ENCODE measurements at regions not wholly inside any gene's neighbourhood (a gene's known extent, or its start where the extent isn't known, plus 50 kb on each side); places are given as distances from the start of the nearest gene placed in this dataset.

DNA sequence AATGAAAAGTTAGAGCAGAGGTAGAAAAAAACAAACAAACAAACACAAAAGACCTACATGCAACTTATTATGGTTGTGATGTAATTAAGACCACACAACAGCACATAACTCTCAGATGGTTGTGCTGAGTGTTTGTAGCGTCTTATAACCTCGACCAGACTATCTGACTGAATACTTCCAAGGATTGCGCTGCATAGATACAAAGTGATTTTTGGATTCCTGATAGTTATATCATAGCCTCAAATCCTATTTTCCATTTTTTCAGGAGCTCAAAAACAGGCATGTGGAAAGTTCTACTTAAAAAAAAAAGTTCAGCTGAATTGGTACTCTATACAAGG is 236.1 kb downstream of the SPRY1 start:
- no peaks in the 10 kb centered on the region for H4K20me1 ChIP-seq (ENCODE audit: insufficient read depth, low read length)
- no peak overlapping the region for H3K4me2 ChIP-seq (ENCODE audit: low read length)
- no peaks in the 10 kb centered on the region for H3F3A ChIP-seq (ENCODE audit: insufficient read depth, low read length)
- H3K4me1 ChIP-seq (ENCODE audit: insufficient read depth, low read length, severe bottlenecking), result no peaks in the 10 kb centered on the region
- H3K9me3 ChIP-seq (ENCODE audit: low read length), result no peaks in the 10 kb centered on the region
- no peak overlapping the region for H3K9ac ChIP-seq (ENCODE audit: low read length)
- no peaks in the 10 kb centered on the region for H3K9me2 ChIP-seq (ENCODE audit: low read depth, low read length)
- TF ChIP-seq EZH2 (IDR thresholded peaks at IDR 0.05; ENCODE audit: borderline replicate concordance, low read length), result no peak
- TF ChIP-seq, protein P1, sequence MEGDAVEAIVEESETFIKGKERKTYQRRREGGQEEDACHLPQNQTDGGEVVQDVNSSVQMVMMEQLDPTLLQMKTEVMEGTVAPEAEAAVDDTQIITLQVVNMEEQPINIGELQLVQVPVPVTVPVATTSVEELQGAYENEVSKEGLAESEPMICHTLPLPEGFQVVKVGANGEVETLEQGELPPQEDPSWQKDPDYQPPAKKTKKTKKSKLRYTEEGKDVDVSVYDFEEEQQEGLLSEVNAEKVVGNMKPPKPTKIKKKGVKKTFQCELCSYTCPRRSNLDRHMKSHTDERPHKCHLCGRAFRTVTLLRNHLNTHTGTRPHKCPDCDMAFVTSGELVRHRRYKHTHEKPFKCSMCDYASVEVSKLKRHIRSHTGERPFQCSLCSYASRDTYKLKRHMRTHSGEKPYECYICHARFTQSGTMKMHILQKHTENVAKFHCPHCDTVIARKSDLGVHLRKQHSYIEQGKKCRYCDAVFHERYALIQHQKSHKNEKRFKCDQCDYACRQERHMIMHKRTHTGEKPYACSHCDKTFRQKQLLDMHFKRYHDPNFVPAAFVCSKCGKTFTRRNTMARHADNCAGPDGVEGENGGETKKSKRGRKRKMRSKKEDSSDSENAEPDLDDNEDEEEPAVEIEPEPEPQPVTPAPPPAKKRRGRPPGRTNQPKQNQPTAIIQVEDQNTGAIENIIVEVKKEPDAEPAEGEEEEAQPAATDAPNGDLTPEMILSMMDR (IDR thresholded peaks at IDR 0.05; ENCODE audit: low read length), result no peak
- H3K79me2 ChIP-seq (ENCODE audit: insufficient read depth, low read length), result no peaks in the 10 kb centered on the region
- no peaks in the 10 kb centered on the region for H3K36me3 ChIP-seq (ENCODE audit: insufficient read depth, low read length)
- H3K4me3 ChIP-seq (ENCODE audit: low read depth, low read length, poor library complexity, severe bottlenecking), result no peak overlapping the region
- no peak overlapping the region for H3K27ac ChIP-seq (ENCODE audit: low read depth, low read length, poor library complexity, severe bottlenecking)
- H3K27me3 ChIP-seq (ENCODE audit: insufficient read depth, low read length), result no peaks in the 10 kb centered on the region
- H2AFZ ChIP-seq (ENCODE audit: low read length), result no peak overlapping the region

DNA sequence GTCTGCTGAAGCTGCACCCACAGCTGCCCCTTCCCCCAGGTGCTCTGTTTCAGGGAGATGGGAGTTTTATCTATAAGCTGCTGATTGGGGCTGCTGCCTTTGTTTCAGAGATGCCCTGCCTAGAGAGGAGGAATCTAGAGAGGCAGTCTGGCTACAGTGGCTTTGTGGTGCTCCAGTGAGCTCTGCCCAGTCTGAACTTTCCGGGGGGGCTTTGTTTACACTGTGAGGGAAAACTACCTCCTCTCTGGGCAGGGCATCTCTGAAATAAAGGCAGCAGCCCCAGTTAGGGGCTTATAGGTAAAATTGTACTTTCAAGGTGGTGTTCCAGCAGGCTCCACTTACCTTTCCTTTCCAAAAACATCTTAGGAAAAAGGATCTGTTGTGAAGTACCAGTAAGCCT is 242.2 kb downstream of the SPRY1 start:
- Histone ChIP-seq H3F3A (ENCODE audit: insufficient read depth, low read length) (no peaks in the 10 kb centered on the region), H3K9me3 (ENCODE audit: low read length) (no peaks in the 10 kb centered on the region), H3K4me2 (ENCODE audit: low read length) (no peak overlapping the region), H3K36me3 (ENCODE audit: insufficient read depth, low read length) (no peaks in the 10 kb centered on the region), H3K9me2 (ENCODE audit: low read depth, low read length) (no peaks in the 10 kb centered on the region), H3K9ac (ENCODE audit: low read length) (no peak overlapping the region), H3K79me2 (ENCODE audit: insufficient read depth, low read length) (no peaks in the 10 kb centered on the region), H4K20me1 (ENCODE audit: insufficient read depth, low read length) (no peaks in the 10 kb centered on the region), H3K4me1 (ENCODE audit: insufficient read depth, low read length, severe bottlenecking) (no peaks in the 10 kb centered on the region), H3K4me3 (ENCODE audit: low read depth, low read length, poor library complexity, severe bottlenecking) (no peak overlapping the region), H2AFZ (ENCODE audit: low read length) (no peak overlapping the region), H3K27ac (ENCODE audit: low read depth, low read length, poor library complexity, severe bottlenecking) (no peak overlapping the region), H3K27me3 (ENCODE audit: insufficient read depth, low read length) (no peaks in the 10 kb centered on the region)
- no peak for TF ChIP-seq EZH2 (IDR thresholded peaks at IDR 0.05; ENCODE audit: borderline replicate concordance, low read length)
- TF ChIP-seq, protein P1 (IDR thresholded peaks at IDR 0.05; ENCODE audit: low read length), result no peak

DNA sequence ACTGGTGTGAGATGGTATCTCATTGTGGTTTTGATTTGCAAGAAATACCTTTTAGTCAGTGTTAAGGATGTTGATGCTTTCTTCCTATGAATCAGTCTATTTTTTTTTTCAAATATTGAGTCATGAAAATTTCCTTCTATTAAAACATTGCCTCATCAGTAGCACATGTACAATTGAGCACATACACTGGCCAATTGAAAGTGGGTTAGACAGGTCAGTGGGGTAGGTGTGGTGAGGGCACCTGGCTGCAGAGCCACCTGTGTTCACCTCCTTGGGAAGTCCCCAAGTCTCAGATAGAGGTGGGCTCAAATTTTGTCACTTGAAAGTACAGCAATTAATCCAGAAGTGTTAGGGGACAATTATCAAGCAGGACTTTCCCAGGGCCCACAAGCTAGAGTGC is 243.7 kb downstream of the SPRY1 start:
- H3K27me3 ChIP-seq (ENCODE audit: insufficient read depth, low read length), result no peaks in the 10 kb centered on the region
- H3K27ac ChIP-seq (ENCODE audit: low read depth, low read length, poor library complexity, severe bottlenecking), result no peak overlapping the region
- no peaks in the 10 kb centered on the region for H4K20me1 ChIP-seq (ENCODE audit: insufficient read depth, low read length)
- H3K9me3 ChIP-seq (ENCODE audit: low read length), result no peaks in the 10 kb centered on the region
- H3F3A ChIP-seq (ENCODE audit: insufficient read depth, low read length), result no peaks in the 10 kb centered on the region
- TF ChIP-seq, protein P1 (IDR thresholded peaks at IDR 0.05; ENCODE audit: low read length), result no peak
- TF ChIP-seq EZH2 (IDR thresholded peaks at IDR 0.05; ENCODE audit: borderline replicate concordance, low read length), result no peak
- H3K79me2 ChIP-seq (ENCODE audit: insufficient read depth, low read length), result no peaks in the 10 kb centered on the region
- no peak overlapping the region for H2AFZ ChIP-seq (ENCODE audit: low read length)
- H3K9ac ChIP-seq (ENCODE audit: low read length), result no peak overlapping the region
- no peak overlapping the region for H3K4me2 ChIP-seq (ENCODE audit: low read length)
- no peaks in the 10 kb centered on the region for H3K36me3 ChIP-seq (ENCODE audit: insufficient read depth, low read length)
- peaks cover 3% of the 10 kb centered on the region for H3K4me1 ChIP-seq (ENCODE audit: insufficient read depth, low read length, severe bottlenecking)
- no peak overlapping the region for H3K4me3 ChIP-seq (ENCODE audit: low read depth, low read length, poor library complexity, severe bottlenecking)
- H3K9me2 ChIP-seq (ENCODE audit: low read depth, low read length), result no peaks in the 10 kb centered on the region
